ENCODE measurements at regions not wholly inside any gene's neighbourhood (a gene's known extent, or its start where the extent isn't known, plus 50 kb on each side); places are given as distances from the start of the nearest gene placed in this dataset.
"Not testable (repeated sequence)": the region's sequence is repeated elsewhere in the genome, so short reads cannot be mapped to it uniquely, and the experiment has no call there.

- intact Hi-C loops (cut with micrococcal nuclease), result not testable (repeated sequence)
Observed at GRCh38 chr20:30584403-30584802, 673.1 kb upstream of the DEFB115 start.

GRCh38 chr20:30585244-30585796 lies 672.1 kb upstream of the DEFB115 start:
- intact Hi-C loops (cut with micrococcal nuclease), result not testable (repeated sequence)

GRCh38 chr20:30586178-30586577 lies 671.3 kb upstream of the DEFB115 start:
- intact Hi-C loops (cut with micrococcal nuclease), result not testable (repeated sequence)

- intact Hi-C loops (cut with micrococcal nuclease), result no loop called here
Observed at GRCh38 chr20:30593572-30593971, 663.9 kb upstream of the DEFB115 start.

GRCh38 chr20:30594112-30594511 lies 663.4 kb upstream of the DEFB115 start:
- intact Hi-C loops (cut with micrococcal nuclease), result no loop called here

- intact Hi-C loops (cut with micrococcal nuclease), result no loop called here
Observed at GRCh38 chr20:30595698-30596097, 661.8 kb upstream of the DEFB115 start.

- intact Hi-C loops (cut with micrococcal nuclease), result not testable (repeated sequence)
Observed at GRCh38 chr20:30597429-30597828, 660.0 kb upstream of the DEFB115 start.

GRCh38 chr20:30598460-30599230 lies 658.8 kb upstream of the DEFB115 start:
- intact Hi-C loops (cut with micrococcal nuclease), result no loop called here

GRCh38 chr20:30599990-30600389 lies 657.5 kb upstream of the DEFB115 start:
- intact Hi-C loops (cut with micrococcal nuclease), result no loop called here

- intact Hi-C loops (cut with micrococcal nuclease), result no loop called here
Observed at GRCh38 chr20:30601974-30602373, 655.5 kb upstream of the DEFB115 start.

- intact Hi-C loops (cut with micrococcal nuclease), result no loop called here
Observed at GRCh38 chr20:30602424-30602823, 655.0 kb upstream of the DEFB115 start.

GRCh38 chr20:30606990-30607389 lies 650.5 kb upstream of the DEFB115 start:
- intact Hi-C loops (cut with micrococcal nuclease), result no loop called here

GRCh38 chr20:30610029-30610693 lies 647.3 kb upstream of the DEFB115 start:
- intact Hi-C loops (cut with micrococcal nuclease), result no loop called here

GRCh38 chr20:30610751-30611150 lies 646.7 kb upstream of the DEFB115 start:
- intact Hi-C loops (cut with micrococcal nuclease), result no loop called here

- intact Hi-C loops (cut with micrococcal nuclease), result no loop called here
Observed at GRCh38 chr20:30611239-30611984, 646.1 kb upstream of the DEFB115 start.

GRCh38 chr20:30612344-30612743 lies 645.1 kb upstream of the DEFB115 start:
- intact Hi-C loops (cut with micrococcal nuclease), result no loop called here

GRCh38 chr20:30621346-30621745 lies 636.1 kb upstream of the DEFB115 start:
- intact Hi-C loops (cut with micrococcal nuclease), result not testable (repeated sequence)

GRCh38 chr20:30624310-30624709 lies 633.2 kb upstream of the DEFB115 start:
- intact Hi-C loops (cut with micrococcal nuclease), result not testable (repeated sequence)

GRCh38 chr20:30629376-30629775 lies 628.1 kb upstream of the DEFB115 start:
- intact Hi-C loops (cut with micrococcal nuclease), result not testable (repeated sequence)

- intact Hi-C loops (cut with micrococcal nuclease), result no loop called here
Observed at GRCh38 chr20:30630761-30631160, 626.7 kb upstream of the DEFB115 start.

- intact Hi-C loops (cut with micrococcal nuclease), result not testable (repeated sequence)
Observed at GRCh38 chr20:30631261-30631789, 626.1 kb upstream of the DEFB115 start.

- intact Hi-C loops (cut with micrococcal nuclease), result not testable (repeated sequence)
Observed at GRCh38 chr20:30632773-30633172, 624.7 kb upstream of the DEFB115 start.

Data from T-helper 1 cell treated with Interleukin-12 subunit alpha and Interleukin-12 subunit beta and Interleukin-4 antibody, amounts not matched to agents 30 ng/mL and 1 ng/mL, for 36 hours (primary cell).